Caco-2 (cell line): ENCODE measurements at regions not wholly inside any gene's neighbourhood (a gene's known extent, or its start where the extent isn't known, plus 50 kb on each side); places are given as distances from the start of the nearest gene placed in this dataset.

ENCODE experiments used
- BruUV-seq: library from RNA; stranded (reverse); fragments of 400-500 nt; replicated peaks from 2 replicates; lab custom pipeline; 2021; lab: Mats Ljungman, UMichigan
- CTCF ChIA-PET: fragments of 300-600 bp; sonication (Branson Sonifier 250); formaldehyde crosslinking; loops from one replicate; lab custom pipeline; 2022; ENCODE audit warnings: antibody characterized with exemption; lab: Charles Lee
- POLR2A ChIA-PET: fragments of 300-600 bp; sonication (Branson Sonifier 250); formaldehyde crosslinking; loops from one replicate; lab custom pipeline; 2022; ENCODE audit warnings: antibody characterized with exemption; lab: Charles Lee
- DNase-seq, 2 experiments: peaks; one replicate each; pipeline versions ENCODE4 v3.0.0 to v3.0.0-alpha.2; 2020 to 2022
- H3K27me3 ChIP-seq: replicated peaks from 2 replicates; pipeline ENCODE4 v1.6.0; 2011; ENCODE audit warnings: low read length; ENCODE audit not compliant: control insufficient read depth, insufficient read depth
- H3K36me3 ChIP-seq: 2 replicates; pipeline ENCODE4 v1.5.1; 2011; ENCODE audit warnings: low read length; ENCODE audit not compliant: control insufficient read depth, insufficient read depth
- H3K4me1 ChIP-seq: fragments of 250-450 bp; sonication (Bioruptor Pico); 2 replicates; pipeline ENCODE4 v1.5.1; 2020; ENCODE audit warnings: mild to moderate bottlenecking
- H3K4me3 ChIP-seq: 2 replicates; pipeline ENCODE4 v1.5.1; 2011; ENCODE audit warnings: low read depth, mild to moderate bottlenecking, control low read depth, low read length
- H3K9me3 ChIP-seq: fragments of 250-450 bp; sonication (Bioruptor Pico); 2 replicates; pipeline ENCODE4 v1.5.1; 2020; ENCODE audit warnings: mild to moderate bottlenecking, moderate library complexity
- H3K27ac Mint-ChIP-seq: one replicate; pipeline ENCODE4 v1.8.0; 2022; ENCODE audit warnings: mixed read lengths; ENCODE audit not compliant: unreplicated experiment
- H3K27me3 Mint-ChIP-seq: one replicate; pipeline ENCODE4 v1.8.0; 2022; ENCODE audit warnings: mixed read lengths; ENCODE audit not compliant: insufficient read depth, unreplicated experiment
- H3K36me3 Mint-ChIP-seq: one replicate; pipeline ENCODE4 v1.8.0; 2022; ENCODE audit warnings: mild to moderate bottlenecking, mixed read lengths; ENCODE audit not compliant: insufficient read depth, unreplicated experiment
- H3K4me1 Mint-ChIP-seq: one replicate; pipeline ENCODE4 v1.8.0; 2022; ENCODE audit warnings: low read depth, mixed read lengths; ENCODE audit not compliant: unreplicated experiment
- H3K4me3 Mint-ChIP-seq: one replicate; pipeline ENCODE4 v1.8.0; 2022; ENCODE audit warnings: mild to moderate bottlenecking, moderate library complexity, mixed read lengths; ENCODE audit not compliant: unreplicated experiment
- H3K9me3 Mint-ChIP-seq: one replicate; pipeline ENCODE4 v1.8.0; 2022; ENCODE audit warnings: mixed read lengths; ENCODE audit not compliant: unreplicated experiment
- intact Hi-C: fragments of 100-400 bp; cut with micrococcal nuclease; formaldehyde crosslinking; loops from one replicate; pipeline ENCODE4 v1.10.0; 2022; ENCODE audit not compliant: unreplicated experiment
- TF ChIP-seq, protein P1 (sequence below), 2 experiments: fragments of 200-600 bp in 1 of 2; IDR thresholded peaks; 1 replicate in 1 of 2; 2 replicates in 1 of 2; pipeline versions ENCODE4 v1.5.1 to v1.8.0; 2011 to 2022; ENCODE audit warnings: antibody characterized with exemption in 1 of 2, control low read depth in 1 of 2, inconsistent platforms in 1 of 2, low read depth in 1 of 2, low read length in 1 of 2, mild to moderate bottlenecking in 1 of 2, moderate library complexity in 1 of 2; ENCODE audit not compliant: insufficient read depth in 1 of 2, severe bottlenecking in 1 of 2, unreplicated experiment in 1 of 2

DNA sequence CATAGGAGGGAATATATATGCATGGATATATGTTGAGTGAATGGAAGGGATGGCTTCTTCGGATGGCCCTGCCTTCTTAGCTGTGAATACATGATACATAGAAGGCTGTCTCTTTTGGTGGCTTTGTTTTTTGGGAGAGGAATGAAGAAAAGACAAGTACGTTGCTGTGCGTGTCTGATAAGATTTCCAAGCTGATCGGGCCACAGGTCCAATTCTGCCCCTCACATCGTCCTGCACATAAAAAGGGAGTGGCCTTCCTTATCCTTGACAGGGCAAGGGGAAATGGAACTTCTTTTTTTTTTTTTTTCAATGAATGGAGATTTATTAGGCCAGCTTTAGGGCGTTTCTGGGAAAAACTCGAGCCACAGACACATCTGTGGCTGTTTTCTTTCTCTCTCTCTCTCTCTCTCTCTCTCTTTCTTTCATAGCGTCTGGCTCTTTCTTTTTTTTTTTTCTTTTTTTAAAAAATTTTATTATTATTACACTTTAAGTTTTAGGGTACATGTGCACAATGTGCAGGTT lies 103.8 kb upstream of the SPATA13 start:
- BruUV-seq = no TSS peak
- CTCF ChIA-PET = no interaction called here
- peaks cover 13% of the 10 kb centered on the region for H3K4me1 Mint-ChIP-seq
- H3K27me3 Mint-ChIP-seq = no peaks in the 10 kb centered on the region
- Histone ChIP-seq H3K4me1 (no peaks in the 10 kb centered on the region), H3K9me3 (no peaks in the 10 kb centered on the region), H3K4me3 (no peak overlapping the region), H3K27me3 (no peaks in the 10 kb centered on the region), H3K36me3 (no peaks in the 10 kb centered on the region)
- TF ChIP-seq, protein P1, sequence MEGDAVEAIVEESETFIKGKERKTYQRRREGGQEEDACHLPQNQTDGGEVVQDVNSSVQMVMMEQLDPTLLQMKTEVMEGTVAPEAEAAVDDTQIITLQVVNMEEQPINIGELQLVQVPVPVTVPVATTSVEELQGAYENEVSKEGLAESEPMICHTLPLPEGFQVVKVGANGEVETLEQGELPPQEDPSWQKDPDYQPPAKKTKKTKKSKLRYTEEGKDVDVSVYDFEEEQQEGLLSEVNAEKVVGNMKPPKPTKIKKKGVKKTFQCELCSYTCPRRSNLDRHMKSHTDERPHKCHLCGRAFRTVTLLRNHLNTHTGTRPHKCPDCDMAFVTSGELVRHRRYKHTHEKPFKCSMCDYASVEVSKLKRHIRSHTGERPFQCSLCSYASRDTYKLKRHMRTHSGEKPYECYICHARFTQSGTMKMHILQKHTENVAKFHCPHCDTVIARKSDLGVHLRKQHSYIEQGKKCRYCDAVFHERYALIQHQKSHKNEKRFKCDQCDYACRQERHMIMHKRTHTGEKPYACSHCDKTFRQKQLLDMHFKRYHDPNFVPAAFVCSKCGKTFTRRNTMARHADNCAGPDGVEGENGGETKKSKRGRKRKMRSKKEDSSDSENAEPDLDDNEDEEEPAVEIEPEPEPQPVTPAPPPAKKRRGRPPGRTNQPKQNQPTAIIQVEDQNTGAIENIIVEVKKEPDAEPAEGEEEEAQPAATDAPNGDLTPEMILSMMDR (IDR thresholded peaks at IDR 0.05; ENCODE audit: insufficient read depth in 1 of 2, low read depth in 1 of 2, low read length in 1 of 2, severe bottlenecking in 1 of 2, unreplicated experiment in 1 of 2) = no peak
- no peak for DNase-seq
- intact Hi-C loops = no loop called here
- H3K4me3 Mint-ChIP-seq = no peak overlapping the region
- no peaks in the 10 kb centered on the region for H3K9me3 Mint-ChIP-seq
- POLR2A ChIA-PET = no interaction called here
- H3K27ac Mint-ChIP-seq = no peak overlapping the region
- H3K36me3 Mint-ChIP-seq = no peaks in the 10 kb centered on the region

DNA sequence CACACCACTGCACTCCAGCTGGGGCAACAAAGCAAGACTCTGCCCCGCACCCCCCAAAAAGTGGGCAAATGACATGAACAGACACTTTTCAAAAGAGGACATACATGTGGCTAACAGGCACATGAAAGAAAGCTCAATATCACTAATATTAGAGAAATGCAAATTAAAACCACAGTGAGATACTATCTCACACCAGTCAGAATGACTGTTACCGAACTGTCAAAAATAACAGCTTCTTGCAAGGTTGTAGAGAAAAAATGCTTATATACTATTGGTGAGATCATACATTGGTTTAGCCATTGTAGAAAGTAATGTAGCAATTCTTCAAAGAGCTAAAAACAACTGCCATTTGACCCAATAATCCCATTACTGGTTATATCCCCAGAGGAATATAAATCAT lies 99.5 kb upstream of the SPATA13 start:
- Mint-ChIP-seq H3K27me3 (no peaks in the 10 kb centered on the region), H3K4me1 (no peaks in the 10 kb centered on the region), H3K4me3 (no peak overlapping the region), H3K36me3 (no peaks in the 10 kb centered on the region), H3K9me3 (no peaks in the 10 kb centered on the region), H3K27ac (no peak overlapping the region)
- no peaks in the 10 kb centered on the region for H3K36me3 ChIP-seq
- CTCF ChIA-PET = no interaction called here
- no TSS peak for BruUV-seq
- no peaks in the 10 kb centered on the region for H3K27me3 ChIP-seq
- no peak overlapping the region for H3K4me3 ChIP-seq
- DNase-seq = no peak
- H3K4me1 ChIP-seq = no peaks in the 10 kb centered on the region
- POLR2A ChIA-PET = no interaction called here
- intact Hi-C loops = no loop called here
- no peaks in the 10 kb centered on the region for H3K9me3 ChIP-seq
- TF ChIP-seq, protein P1 (IDR thresholded peaks at IDR 0.05; ENCODE audit: insufficient read depth in 1 of 2, low read depth in 1 of 2, low read length in 1 of 2, severe bottlenecking in 1 of 2, unreplicated experiment in 1 of 2) = no peak

DNA sequence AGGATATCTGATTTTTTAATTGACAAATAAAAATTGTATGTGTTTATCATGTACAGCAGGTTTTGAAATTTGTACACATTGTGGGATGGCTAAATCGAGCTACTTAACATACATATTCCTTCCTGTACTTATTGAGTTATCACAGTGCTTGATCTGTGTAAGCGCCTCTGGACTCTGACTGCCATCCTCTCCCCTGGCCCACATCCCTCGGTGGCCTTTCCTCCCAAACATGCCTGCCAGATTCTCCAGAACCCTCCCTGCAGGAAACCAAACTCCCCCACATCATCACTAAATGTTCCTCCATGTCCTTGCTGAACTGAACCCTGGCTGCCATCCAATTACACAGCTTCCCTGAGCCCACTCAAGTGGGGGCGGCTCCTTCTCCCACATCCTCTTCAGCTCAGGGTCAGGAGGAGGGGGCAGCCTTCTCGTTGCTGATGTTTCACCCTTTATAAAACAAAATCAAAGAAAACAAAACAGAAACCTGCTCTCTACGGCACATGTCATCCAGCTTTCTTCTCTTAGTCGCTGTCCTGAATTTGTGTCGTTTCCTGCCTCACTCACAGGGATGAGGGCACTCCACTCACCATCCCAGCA lies 97.1 kb upstream of the SPATA13 start:
- no peaks in the 10 kb centered on the region for H3K27me3 ChIP-seq
- CTCF ChIA-PET = no interaction called here
- Mint-ChIP-seq H3K27ac (no peak overlapping the region), H3K36me3 (no peaks in the 10 kb centered on the region), H3K27me3 (no peaks in the 10 kb centered on the region), H3K4me3 (no peak overlapping the region), H3K9me3 (no peaks in the 10 kb centered on the region), H3K4me1 (no peaks in the 10 kb centered on the region)
- no peak overlapping the region for H3K4me3 ChIP-seq
- TF ChIP-seq, protein P1 (IDR thresholded peaks at IDR 0.05; ENCODE audit: insufficient read depth in 1 of 2, low read depth in 1 of 2, low read length in 1 of 2, severe bottlenecking in 1 of 2, unreplicated experiment in 1 of 2) = no peak
- DNase-seq = no peak
- no TSS peak for BruUV-seq
- H3K4me1 ChIP-seq = no peaks in the 10 kb centered on the region
- no peaks in the 10 kb centered on the region for H3K9me3 ChIP-seq
- H3K36me3 ChIP-seq = no peaks in the 10 kb centered on the region
- intact Hi-C loops = no loop called here
- POLR2A ChIA-PET = no interaction called here
